ENCODE measurements at regions not wholly inside any gene's neighbourhood (a gene's known extent, or its start where the extent isn't known, plus 50 kb on each side); places are given as distances from the start of the nearest gene placed in this dataset.

DNA sequence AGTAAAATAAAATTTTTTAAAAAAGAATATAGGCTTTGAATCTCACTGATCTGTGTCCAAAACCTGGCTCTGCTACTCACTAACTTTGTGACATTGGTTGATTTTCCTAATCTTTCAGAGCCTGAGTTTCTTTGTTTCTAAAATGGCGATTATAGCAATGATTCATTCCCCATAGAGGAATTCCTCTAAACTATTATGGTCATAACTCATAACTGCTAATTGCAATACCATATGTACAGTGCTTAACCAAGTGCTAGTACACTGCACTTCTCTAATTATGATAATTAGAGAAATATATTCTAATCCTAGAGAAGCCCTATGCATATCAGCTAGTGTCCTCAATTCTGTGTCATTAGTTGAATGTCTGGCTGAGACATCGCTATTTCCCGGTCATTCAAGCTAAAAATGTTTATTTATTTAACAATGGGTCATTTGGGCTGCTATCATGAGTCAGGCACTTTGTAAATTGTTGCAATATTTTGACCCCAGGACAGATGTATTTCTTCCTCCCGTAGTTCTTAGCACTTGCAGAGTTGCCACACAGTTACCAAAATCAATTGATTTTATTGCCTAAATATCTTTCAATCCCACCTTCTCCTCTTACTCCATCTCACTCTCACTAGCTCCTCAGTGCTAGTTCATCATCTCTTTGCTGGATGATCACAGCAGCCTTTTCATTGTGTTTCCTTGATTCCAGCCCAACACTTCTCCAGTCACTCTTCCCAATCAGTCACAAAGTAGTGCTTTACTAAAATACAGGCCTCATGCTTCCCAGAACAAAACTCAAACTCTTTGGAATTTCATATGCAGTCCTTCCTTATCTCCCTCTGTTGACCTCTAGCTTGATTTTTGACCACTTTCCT is 200.9 kb upstream of the PAPPA start:
- no peak for DNase-seq
- in situ Hi-C loops (cut with MboI; ENCODE audit: low pct_unique_long_range_greater_than_20kb, low sequenced_read_pairs): no loop called here

DNA sequence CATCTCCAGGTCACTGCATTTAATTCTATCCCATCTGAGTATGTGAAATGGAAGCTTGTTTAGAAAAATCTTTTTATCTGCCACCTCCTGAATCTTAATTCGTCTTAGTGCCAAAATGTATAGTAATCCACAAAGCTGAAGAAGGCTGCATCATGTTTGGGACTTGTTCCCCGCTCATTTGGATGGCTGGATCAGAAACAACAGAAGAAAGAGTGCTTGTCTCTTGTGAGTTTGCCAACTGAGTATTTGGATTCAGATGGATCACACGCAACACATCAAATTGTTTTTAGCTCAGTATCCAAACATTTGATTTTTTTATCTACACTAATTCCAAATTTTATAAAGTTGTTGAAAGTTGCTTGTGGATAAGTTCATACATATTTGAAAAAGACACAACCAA is 197.2 kb upstream of the PAPPA start:
- no peak for DNase-seq
- in situ Hi-C loops (cut with MboI; ENCODE audit: low pct_unique_long_range_greater_than_20kb, low sequenced_read_pairs): no loop called here

DNA sequence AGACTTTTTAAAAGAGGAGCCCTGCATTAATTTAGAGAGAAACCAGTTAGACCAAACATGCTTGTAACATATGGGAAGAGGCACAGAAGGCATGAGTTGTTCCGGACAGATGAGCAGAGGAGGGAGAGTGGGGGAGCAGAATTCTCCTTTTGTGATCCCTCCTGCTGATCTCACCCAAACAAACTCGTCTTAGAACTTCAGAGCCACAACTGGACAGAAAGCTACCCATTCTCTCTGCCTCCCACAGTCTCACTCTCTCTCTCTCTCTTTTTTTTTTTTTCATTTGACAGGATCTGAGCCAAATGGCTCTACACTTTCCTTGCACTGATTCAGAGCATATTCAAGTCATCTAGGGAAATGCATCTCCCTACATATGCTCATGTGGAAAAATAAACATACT is 196.0 kb upstream of the PAPPA start:
- in situ Hi-C loops (cut with MboI; ENCODE audit: low pct_unique_long_range_greater_than_20kb, low sequenced_read_pairs): no loop called here
- DNase-seq: no peak

DNA sequence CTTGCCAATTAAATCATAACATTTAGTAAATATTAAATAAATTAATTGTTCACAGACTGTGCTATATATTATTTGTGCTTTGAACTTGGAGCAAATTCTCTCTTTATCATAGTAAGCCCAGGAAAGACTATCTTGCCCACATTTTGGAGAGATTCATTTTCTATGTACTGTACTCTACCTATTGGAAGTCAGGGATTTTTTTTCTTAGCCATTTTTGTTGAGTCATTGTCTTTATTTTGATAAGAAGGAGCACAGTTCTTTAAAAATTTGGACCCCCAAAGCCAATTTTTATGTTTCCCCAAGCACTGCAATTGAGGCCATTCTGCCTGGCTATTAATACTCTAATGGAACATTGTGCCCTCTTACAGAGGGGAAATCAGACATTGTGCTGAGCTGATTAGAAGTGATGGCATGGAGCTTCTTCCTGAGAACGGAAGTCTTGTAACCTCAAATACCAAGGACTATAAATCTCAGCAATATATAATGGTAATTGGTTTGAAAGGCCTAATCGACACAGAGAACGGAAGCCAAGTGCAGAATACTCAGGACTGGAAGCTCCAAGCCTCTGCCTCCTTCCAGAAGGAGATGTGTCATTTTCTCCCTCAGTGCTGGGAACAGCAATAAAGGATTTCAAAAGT is 188.8 kb upstream of the PAPPA start:
- no peak for DNase-seq
- in situ Hi-C loops (cut with MboI; ENCODE audit: low pct_unique_long_range_greater_than_20kb, low sequenced_read_pairs): no loop called here

DNA sequence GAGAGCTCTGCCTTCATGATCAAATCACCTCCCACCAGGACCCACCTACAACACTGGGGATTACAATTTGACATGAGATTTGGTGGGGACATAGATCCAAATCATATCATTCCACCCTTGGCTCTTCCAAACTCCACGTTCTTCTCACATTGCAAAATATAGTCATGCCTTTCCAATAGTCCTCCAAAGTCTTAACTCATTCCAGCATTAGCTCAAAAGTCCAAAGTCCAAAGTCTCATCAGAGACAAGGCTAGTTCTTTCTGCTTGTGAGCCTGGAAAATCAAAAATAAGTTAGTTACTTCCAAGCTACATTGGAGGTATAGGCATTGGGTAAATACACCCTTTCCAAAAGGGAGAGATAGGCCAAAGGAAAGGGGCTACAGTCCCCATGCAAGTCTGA is 186.9 kb upstream of the PAPPA start:
- in situ Hi-C loops (cut with MboI; ENCODE audit: low pct_unique_long_range_greater_than_20kb, low sequenced_read_pairs): no loop called here
- DNase-seq: no peak

DNA sequence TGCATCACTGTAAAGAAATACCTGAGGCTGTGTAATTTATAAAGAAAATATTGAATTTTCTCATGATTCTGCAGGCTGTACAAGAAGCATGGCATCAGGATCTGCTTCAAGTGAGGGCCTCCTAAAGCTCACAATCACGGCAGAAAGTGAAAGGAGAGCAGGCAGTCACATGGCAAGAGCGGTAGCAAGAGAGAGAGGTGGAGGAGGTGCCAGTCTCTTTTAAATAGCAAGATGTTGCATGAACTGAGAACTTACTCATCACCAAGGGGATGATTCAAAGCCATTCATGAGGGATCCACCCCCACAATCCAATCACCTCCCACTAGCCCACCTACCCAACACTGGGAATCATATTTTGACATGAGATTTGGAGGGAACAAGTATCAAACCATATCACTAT is 184.5 kb upstream of the PAPPA start:
- in situ Hi-C loops (cut with MboI; ENCODE audit: low pct_unique_long_range_greater_than_20kb, low sequenced_read_pairs): no loop called here
- DNase-seq: no peak

DNA sequence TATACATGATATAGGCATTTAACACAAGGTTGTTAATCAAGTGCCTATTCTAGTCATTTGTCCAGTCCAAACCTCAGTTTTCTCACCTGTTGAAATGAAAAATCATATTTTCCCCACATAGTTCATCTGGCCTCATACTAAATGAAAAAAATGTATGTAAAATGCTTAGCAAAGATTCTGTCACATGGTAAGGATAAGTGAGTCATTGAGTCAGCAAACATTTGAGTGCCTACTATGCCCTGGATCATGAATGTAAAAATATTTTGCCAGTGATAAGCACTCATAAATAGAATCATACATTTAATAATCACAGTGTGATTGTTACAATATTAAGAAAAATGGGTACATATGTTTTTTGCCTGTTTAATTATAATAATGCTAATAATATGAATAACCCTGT is 181.2 kb upstream of the PAPPA start:
- no peak for DNase-seq
- in situ Hi-C loops (cut with MboI; ENCODE audit: low pct_unique_long_range_greater_than_20kb, low sequenced_read_pairs): no loop called here

DNA sequence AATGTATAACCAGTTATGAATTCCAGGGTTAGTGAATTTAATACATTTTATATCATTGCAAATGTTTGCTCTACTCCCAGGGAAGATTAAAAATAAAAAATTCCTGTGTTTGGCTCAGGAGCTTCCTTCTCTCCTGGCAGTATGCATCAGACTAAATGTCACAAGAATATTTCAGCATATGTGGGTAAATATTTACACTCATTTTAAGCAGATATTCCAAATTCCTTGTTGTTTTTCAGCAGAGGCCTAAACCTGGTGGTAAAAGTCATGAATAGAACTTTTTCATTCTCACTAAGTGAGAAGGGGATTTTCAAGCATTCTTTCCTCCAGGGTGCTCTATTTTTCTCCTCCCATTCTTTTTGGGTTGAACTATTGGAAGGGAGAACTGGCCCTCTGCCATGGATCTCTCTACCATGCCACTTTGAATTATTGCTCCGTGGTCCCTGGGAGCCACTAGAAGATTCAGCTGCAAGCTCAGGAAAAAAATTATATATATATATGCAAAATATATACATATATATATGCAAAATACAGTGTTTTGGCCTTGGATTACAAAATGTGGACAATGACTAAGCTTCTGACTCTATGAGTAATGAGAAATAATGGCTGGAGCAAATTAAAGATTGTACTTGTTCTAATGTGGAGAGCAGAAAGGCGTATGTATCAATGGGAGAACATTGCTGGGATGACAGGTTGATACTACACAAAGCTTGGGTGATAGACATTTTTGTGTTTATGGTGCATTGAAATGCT is 180.6 kb upstream of the PAPPA start:
- in situ Hi-C loops (cut with MboI; ENCODE audit: low pct_unique_long_range_greater_than_20kb, low sequenced_read_pairs): no loop called here
- DNase-seq: no peak

DNA sequence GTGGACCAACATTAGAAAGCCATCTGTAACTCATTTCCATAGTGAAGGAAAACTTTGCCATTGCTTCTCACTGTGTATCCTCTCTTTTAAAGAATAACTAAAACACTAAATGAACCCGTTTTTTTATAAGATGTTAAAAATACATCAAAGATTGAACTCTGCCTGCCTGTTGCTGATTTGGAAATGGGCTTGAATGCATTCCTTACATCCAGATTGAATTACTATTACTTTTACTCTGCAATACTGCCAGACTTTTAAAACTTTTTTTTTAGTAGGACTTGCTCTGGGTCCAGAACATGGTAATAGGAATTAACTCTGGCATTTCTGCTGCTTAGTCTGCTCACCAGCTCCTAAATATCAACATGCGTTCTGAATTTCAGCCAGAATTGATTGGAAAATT is 176.8 kb upstream of the PAPPA start:
- in situ Hi-C loops (cut with MboI; ENCODE audit: low pct_unique_long_range_greater_than_20kb, low sequenced_read_pairs): no loop called here
- no peak for DNase-seq

DNA sequence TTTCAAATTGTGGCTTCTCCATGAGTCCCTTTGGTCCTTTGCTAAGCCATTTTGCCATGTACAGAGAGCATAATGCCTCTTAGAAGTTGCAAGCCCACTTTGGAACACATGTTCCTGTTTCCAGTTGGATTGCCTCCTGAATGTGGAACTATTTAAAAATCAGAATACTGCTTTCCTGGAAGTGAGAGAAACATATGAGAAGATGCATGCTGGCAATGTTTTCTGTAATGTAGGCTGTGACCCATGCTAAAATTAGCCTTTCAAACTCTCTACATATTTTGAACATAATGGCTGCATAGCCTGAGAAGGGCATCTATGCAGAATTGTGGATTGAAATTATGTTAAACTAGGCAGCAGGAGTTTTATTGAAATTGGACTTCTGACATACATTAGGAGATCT is 175.5 kb upstream of the PAPPA start:
- no peak for DNase-seq
- in situ Hi-C loops (cut with MboI; ENCODE audit: low pct_unique_long_range_greater_than_20kb, low sequenced_read_pairs): no loop called here

DNA sequence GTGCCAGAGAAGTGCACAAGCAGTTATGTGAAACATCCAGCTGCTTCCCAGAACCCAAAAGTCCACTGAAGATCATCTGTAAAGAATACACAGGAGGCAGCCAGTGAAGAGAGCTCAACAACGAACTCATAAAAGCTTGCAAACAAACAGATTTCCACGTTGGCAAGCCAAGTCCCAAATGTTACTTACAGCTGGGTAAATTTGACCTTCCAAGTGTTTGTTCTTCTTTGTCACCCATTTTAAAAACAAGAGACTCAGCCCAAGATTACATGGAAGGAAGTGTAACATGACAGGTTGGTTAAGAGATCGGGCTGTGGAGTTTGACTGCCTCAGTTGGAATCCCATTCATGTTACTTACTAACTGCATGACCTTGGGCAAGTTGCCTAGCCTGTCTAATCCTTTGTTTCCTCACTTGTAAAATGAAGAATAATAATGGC is 174.9 kb upstream of the PAPPA start:
- in situ Hi-C loops (cut with MboI; ENCODE audit: low pct_unique_long_range_greater_than_20kb, low sequenced_read_pairs): no loop called here
- DNase-seq: no peak

DNA sequence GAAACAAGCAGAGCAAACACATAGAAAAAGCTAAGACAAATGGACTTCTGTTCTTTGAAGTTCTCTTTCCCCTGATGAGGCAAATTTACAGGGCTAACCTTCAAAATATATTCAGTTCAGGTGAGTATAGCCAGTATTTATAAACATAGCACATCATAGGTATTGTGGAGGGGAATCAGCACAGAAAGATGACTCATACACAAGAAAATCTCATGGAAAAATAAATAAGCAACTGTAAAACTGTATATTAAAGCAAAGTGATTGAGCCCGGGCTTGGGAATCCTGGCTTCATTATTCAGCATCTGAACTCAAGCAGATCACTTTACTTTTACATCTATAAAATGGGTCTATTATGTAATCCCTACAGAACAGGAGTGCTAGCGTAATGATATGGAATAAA is 173.5 kb upstream of the PAPPA start:
- no peak for DNase-seq
- in situ Hi-C loops (cut with MboI; ENCODE audit: low pct_unique_long_range_greater_than_20kb, low sequenced_read_pairs): no loop called here

DNA sequence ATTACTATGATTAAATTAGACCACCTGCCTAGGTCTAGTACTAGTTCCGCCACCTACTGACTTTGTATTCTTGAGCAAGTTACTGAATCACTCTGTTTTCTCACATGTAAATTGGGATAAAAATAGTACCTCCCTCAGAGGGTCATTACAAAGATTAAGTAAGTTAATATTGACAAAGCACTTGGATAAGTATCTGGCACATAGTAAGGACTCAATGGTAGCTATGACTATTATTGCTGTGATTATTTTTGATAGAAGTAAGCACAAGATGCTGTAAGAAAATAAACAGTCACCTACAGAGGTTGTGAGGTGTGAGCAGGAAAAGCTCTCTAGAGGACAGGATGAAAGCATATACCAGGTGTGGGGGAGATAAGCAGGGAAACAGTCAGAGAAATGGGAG is 173.1 kb upstream of the PAPPA start:
- DNase-seq: no peak

DNA sequence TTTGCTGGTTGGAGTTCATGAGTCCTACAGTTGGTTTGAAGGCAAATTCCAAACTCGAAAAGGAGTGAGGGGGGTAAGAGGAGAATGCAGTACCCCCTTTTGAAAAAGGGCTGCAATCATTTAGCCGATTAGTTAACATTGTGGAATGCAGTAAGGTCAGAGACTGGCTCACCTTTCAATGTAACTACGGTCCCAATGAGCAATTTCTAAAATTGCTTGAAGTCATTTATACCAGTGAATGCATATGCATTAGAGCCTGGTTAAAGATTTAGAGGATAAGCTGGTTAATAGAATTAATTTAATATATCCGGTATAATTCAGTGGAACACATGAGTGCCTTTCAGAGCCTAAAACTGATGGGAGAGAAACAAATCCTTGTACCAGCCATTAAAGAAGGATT is 172.6 kb upstream of the PAPPA start:
- no peak for DNase-seq
- in situ Hi-C loops (cut with MboI; ENCODE audit: low pct_unique_long_range_greater_than_20kb, low sequenced_read_pairs): no loop called here

More for the DNA sequence above, 173.1 kb upstream of the PAPPA start:
- in situ Hi-C loops (cut with MboI; ENCODE audit: low pct_unique_long_range_greater_than_20kb, low sequenced_read_pairs): no loop called here

DNA sequence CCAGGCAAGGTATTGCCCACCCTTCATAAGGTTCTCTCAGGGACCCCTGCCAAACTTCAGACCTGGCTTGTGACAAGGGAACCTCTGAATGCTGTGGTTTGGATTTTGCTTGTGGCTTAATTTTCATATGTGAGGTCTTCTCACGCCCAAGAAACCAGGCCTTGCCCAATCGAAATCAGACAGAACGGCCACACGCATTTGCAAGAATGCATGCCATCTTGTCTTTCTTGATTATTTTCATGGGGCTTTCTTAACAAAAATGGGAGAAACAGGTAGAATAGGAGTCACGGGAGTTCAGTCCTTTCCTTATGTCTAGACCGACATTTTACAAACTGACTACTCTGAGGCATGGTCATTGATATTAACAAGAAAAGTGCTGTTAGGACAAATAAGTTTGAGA is 170.2 kb upstream of the PAPPA start:
- in situ Hi-C loops (cut with MboI; ENCODE audit: low pct_unique_long_range_greater_than_20kb, low sequenced_read_pairs): no loop called here
- no peak for DNase-seq

DNA sequence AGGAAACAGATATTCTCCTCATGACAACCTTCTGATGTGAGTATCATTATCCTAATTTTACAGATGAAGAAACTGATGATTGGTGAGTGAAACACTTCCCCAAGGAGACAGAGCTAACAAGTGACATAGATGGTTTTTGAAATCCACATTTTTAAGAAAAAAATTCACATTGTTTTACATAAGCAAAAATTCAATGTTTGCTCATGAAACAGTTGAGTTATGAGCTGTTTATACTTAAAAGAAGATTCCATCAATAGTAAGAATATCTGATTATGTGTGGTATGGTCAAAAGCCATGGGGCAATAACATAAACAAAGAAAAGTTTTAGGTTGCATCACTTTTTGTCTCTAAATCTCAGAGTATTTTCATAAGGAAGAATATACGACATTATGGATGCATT is 167.9 kb upstream of the PAPPA start:
- no peak for DNase-seq
- in situ Hi-C loops (cut with MboI; ENCODE audit: low pct_unique_long_range_greater_than_20kb, low sequenced_read_pairs): no loop called here

DNA sequence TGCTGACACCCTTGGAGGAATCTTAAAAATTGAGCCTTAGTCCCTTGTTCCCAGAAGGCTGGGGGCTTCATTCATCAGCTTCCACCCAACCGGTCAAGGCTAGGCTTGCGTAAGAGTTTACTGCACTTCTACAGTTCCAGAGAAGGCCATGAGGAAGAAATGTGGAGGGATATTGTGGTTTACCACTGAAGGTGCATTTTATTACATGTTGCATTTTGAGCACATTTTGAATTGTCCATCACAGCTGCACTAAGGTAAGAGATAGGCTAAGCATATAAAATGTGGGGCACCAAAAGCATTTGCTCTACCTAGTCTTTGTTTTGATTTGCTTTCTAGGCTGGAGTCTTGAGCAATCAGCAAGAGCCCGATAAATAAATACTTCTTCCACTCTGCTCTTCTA is 167.1 kb upstream of the PAPPA start:
- in situ Hi-C loops (cut with MboI; ENCODE audit: low pct_unique_long_range_greater_than_20kb, low sequenced_read_pairs): no loop called here
- no peak for DNase-seq

DNA sequence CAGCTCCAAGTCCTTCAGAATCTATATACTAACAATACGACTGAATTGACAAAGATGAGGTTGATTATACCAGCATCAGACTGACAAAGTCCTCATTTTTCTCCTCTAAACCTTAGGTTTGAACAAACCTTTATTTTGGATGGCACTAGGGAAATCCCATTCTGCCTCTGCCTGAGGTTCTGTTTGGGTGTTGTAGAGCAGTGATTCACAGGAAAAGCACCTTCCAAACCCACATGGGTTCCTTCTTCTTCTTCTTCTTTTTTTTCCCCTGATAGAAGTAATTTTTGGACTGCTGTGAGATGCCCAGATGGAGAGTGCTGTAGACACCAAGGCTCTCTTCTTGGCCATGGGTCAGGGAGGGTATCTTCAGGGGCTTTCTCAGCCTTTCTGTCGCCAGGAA is 164.9 kb upstream of the PAPPA start:
- DNase-seq: no peak
- in situ Hi-C loops (cut with MboI; ENCODE audit: low pct_unique_long_range_greater_than_20kb, low sequenced_read_pairs): no loop called here

DNA sequence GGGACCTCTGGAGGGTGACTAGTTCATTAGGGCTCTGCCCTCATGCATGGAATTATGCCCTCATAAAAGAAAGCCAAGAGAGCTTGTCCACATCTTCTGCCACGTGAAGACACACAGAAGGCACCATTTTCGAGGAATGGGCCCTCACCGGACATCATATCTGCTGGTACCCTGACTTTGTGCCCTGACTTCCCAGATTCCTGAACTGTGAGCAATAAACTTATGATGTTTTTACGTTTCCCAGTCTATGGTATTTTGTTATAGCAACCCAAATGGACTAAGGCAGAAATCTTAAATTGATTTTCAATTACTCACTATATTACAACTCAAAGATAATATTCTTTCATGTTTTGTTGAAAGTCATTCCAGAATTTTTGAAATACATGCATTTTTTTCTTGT is 163.8 kb upstream of the PAPPA start:
- in situ Hi-C loops (cut with MboI; ENCODE audit: low pct_unique_long_range_greater_than_20kb, low sequenced_read_pairs): no loop called here
- no peak for DNase-seq

DNA sequence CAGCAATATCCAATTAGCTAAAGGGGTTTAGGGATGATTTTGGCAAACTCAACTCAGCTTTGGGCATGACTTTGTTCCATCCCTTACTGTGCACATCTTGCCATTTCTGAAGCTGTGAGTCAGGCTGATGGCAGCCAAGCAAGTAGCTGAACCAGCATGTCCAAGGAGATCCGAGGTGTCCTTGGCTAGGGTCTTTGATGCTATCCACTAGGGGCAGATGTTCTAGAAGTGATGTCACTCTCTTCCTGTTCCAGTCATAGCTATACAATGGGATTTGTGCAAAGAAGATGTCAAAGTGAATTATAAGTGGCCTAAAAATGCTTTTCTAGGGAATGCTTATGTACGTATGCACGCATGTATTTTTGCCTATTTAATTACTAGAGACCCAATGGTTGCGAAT is 160.8 kb upstream of the PAPPA start:
- DNase-seq: no peak
- in situ Hi-C loops (cut with MboI; ENCODE audit: low pct_unique_long_range_greater_than_20kb, low sequenced_read_pairs): no loop called here
